HG03064 (cell line): ENCODE measurements at regions not wholly inside any gene's neighbourhood (a gene's known extent, or its start where the extent isn't known, plus 50 kb on each side); places are given as distances from the start of the nearest gene placed in this dataset.
"Not testable (repeated sequence)": the region's sequence is repeated elsewhere in the genome, so short reads cannot be mapped to it uniquely, and the experiment has no call there.

Experiments used
- ATAC-seq: cut with Tn5 transposase; IDR thresholded peaks from one replicate; pipeline ENCODE4 v1.9.1; 2021; ENCODE audit warnings: low read depth; ENCODE audit not compliant: unreplicated experiment

DNA sequence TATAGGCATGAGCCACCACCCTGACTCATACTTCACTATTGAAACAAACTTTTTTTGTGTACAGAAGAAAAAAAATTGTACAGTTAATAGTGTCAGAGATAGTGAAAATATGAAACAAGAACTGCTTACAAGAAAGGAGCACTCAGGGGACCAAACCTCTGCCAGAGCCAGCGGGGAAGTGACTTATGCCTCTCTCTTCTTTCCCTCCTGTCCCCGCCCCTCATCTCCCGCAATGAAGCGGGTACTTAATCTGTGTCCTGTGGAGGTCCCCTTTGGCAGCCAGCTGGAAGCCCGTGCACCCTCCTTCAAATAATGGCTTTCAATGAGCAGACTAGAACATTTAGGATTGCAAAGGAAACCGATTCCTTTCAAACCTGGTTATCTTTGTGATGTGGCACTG lies 51.5 kb downstream of the PPIAL4A start:
- ATAC-seq: not testable (repeated sequence)

DNA sequence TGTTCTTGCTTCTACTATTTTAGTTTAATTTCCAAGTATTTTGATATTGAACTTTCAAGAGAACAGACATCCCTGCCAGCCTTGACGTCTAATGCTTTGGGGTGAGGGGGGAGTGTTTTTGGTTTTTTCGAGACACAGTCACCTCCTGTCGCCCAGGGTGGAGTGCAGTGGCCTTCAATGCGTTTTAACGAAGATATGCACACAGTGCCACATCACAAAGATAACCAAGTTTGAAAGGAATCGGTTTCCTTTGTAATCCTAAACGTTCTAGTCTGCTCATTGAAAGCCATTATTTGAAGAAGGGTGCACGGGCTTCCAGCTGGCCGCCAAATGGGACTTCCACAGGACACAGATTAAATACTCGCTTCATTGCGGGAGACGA lies 52.3 kb downstream of the PPIAL4A start:
- ATAC-seq: not testable (repeated sequence)

DNA sequence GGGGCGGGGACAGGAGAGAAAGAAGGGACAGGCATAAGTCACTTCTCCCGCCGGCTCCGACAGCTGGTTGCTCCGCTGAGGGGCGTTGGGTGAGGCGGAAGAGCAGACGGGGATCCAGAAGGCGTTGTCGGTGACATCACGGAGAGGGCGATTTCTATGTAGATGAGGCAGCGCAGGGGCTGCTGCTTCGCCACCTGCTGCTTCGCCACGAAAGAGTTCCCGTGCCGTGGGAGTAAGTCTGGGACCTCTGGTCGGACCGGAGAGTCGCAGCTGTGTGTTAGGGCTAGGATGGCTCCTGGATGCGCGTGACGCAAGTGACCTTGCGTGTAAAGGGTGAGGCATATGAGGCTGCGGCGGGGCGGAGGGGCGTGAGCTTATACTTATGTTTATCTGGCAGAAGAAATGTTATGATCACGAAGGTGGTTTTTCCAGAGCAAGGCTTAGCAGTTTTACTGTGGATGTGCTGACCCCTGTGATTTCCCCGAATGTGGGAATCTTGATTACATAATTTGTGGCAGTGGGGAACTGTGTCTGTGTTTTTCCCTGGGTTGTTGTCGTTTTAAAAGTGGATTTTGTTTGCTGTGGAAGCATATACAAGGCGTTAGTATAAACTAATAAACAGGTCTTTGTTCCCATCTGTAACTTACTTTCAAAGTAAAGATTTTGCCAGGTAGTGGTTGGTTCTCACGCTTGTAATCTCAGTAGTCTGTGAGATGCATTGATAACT lies 52.8 kb downstream of the PPIAL4A start:
- peak; percentile 72 for ATAC-seq

DNA sequence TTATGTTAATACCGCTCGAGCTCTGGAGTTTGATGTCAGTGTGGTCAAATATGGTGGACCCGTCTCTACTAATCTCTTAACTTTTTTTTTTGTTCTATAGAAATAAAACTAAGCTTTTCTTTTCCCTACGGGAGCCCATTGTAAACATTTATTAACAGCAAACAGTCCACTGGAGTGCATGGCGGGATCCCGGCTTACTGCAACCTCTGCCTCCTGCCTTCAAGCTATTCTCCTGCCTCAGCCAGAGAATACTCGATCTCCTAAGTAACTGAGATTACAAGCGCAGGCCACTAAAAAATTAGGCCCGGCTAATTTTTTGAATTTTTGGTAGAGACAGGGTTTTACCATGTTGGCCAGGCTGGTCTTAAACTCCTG lies 53.4 kb downstream of the PPIAL4A start:
- not testable (repeated sequence) for ATAC-seq

DNA sequence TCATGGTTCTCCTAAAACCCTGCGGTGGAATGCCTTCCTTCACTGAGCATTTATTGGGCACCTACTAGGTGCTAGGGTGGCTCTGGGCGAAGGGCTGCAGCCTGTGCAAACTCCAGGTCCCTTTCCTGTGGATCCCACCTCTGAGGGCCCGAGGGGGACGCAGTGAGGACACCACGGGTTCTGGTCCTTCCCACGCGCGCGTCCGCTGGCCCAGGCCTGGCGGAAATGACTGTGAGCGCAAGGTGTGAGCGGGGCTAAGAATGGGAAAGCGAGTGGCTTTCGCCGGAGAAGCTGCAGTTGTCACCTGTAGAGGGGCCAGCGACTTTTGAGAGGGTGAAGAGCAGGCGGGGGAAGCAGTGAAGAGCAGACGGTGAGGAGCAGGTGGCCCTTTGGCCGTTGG lies 55.1 kb downstream of the PPIAL4A start:
- ATAC-seq: not testable (repeated sequence)

DNA sequence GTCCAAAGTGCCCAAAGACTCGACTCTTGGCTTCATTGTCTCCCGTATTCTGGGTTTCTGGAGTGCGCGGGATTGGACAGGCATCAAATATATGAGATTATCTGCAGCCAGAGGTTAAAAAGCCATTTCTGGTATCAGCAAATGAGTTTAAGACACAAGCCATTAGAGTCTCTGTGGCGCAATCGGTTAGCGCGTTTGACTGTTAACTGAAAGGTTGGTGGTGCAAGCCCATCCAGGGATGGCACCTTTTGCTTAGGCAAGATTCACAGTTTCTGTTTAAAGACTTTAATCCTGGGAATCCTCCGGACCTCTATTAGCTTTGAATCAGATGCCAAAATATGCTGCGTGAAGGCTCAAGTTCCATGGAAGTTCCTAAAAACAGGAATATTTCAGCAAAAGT lies 55.6 kb downstream of the PPIAL4A start:
- not testable (repeated sequence) for ATAC-seq

DNA sequence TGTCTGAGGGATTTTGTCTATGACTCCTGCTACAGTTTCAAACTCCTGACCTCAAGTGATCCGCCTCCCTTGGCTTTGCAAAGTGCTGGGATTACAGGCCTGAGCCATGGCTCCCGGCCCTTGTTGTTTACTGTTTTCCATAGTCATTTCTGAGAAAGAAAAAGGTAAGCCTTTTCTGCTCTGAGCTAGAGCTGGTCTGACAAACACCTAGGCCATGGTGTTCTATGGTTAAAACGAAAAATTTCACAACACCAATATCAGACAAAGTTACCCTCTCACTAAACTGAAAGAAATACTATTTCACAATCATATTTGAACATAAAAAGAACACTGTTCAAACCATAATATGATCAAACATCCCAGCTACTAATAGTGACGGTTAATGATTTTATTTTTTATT lies 57.5 kb downstream of the PPIAL4A start:
- not testable (repeated sequence) for ATAC-seq

DNA sequence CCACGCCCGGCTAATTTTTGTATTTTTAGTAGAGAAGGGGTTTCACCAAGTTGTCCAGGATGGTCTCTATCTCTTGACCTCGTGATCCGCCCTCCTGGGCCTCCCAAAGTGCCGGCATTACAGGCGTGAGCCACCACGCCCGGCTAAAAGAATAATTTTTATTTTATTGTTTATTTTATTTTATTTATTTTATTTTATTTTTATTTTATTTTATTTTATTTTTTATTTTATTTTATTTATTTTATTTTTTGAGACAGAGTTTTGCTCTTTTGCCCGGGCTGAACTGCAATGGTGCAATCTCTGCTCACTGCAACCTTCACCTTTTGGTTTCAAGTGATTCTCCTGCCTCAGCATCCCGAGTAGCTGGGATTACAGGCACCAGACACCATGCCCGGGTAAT lies 60.2 kb downstream of the PPIAL4A start:
- ATAC-seq: not testable (repeated sequence)

DNA sequence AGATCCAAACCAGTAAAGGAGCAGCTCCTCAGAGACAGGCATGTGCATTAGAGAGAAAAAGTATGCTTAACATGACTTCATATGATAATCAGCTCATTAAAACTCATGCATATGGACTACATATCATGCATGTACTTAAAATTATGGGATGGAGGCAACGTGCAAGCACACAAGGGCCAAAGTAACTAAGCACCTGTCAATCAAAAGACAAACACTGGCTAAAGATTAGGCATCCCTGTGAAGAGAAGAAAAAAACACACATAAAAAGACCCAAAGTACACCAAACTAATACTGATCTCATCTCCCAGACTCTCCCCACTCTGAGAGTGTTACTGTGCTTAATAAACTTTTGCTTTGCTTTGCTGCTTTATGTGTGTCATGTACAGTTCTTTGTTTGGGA lies 61.1 kb downstream of the PPIAL4A start:
- ATAC-seq: not testable (repeated sequence)

DNA sequence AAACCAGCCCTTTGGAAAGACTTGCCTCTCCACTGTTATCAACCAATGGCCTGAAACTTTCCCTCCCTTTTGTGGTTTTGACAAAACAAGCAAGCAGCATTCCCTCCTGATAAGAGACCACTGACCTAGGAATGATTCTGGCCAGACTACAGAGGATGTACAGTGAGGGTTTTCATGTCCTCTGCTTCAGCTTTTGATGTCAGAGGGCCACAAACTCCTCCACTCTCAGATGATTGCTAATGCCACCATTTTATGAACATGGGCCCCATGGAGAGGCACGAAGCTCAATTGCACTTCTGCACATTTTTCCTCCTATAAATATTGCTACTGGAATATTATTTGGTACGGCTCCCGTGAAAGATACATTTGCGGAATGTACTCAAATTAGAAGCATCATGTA lies 61.5 kb downstream of the PPIAL4A start:
- ATAC-seq: not testable (repeated sequence)

DNA sequence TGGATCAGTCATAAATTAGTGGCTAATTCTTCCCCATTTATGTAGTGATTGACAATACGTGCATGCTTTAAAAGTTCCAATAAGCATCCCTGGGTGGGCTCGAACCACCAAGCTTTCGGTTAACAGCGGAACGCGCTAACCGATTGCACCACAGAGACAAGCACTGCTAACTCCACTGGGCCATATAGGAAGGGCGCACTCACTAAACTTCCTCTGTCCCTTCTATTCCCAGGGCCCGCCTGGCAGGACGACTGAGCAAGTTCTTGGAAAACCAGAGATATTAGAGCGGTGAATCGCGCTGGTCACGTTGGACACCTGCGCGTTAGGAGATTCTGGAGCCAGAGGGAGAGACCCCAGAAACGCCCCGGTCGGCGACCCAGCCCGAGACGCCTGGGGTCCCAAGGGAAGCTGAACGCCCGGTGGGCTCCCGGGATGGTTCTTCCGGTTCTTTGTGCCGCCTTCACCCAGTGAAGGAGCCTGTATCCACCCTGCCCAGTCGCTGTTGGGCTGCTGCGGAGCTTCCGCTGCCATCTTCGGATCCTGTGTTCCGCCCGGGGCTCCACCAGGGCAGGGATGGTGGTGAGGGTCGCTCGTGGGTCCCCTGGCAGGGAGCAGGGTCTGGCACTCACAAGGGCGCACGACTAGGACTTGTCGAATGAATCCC lies 62.8 kb downstream of the PPIAL4A start:
- ATAC-seq: not testable (repeated sequence)

DNA sequence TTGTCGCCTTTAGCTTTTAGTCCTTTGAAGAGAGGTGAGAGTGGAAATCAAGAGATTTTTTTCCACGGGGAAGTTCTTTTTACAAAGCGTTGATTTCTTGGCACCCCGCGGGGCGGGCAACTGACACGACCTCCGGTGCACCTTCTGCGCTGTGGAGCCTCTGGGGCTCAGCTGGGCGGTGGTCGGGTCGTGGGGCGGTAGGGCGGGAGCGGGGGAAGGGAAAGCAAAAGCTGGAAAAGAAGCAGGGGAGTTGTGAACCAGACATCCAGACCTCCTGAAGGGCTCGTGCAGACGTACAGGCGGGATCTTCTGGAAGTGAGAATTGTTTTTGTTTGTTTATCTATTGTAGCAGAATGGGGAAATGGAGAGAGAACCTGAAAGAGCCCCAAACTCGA lies 63.3 kb downstream of the PPIAL4A start:
- not testable (repeated sequence) for ATAC-seq

DNA sequence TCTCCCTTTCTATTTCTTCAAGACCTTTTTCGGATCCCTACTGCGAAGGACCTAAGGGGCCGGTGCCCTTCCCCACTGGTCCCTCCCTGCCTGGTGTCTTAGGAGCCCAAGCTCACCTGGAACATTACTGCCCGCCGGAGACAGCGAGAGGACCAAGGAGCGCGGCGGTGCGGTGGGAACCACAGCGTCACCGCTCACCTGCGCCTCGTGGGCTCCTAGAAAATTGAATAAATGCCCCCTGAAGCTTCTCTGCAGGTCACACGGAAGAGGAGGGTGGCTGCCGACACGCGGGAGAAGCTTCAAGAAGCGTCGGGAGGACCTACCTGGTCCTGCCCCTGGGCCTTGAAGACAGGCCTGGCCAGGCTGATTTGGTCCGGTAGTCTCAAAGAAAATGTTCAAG lies 65.2 kb downstream of the PPIAL4A start:
- no peak for ATAC-seq

DNA sequence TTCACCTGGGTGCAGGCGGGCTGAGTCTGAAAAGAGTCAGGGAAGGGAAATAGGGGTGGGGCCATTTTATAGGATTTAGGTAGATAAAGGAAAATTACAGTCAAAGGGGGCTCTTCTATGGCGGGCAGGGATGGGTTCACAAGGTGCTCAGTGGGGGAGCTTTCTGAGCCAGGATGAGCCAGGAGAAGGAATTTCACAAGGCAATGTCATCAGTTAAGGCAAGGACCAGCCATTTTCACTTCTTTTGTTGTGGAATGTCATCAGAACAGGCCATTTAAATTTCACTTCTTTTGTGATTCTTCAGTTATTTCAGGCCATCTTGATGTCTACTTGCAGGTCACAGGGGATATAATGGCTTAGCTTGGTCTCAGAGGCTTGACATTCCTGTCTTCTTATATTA lies 66.4 kb downstream of the PPIAL4A start:
- not testable (repeated sequence) for ATAC-seq

DNA sequence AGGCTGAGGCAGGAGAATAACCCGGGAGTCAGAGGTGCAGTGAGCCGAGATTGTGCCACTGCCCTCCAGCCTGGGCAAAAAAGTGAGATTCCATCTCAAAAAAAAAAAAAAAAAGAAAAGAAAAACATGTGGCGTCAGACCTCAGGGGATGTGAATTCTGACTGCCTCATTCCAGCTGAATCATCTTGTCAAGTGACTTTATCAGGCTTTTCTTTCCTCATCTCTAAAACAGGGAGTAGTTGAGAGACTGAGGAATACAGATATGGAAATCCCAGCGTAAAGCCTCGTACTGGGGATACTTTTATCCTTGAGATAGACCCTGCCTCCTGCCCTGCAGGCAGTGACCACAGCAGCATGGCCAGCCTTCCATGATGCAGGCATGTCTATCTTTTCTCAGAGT lies 76.4 kb downstream of the PPIAL4A start:
- not testable (repeated sequence) for ATAC-seq

DNA sequence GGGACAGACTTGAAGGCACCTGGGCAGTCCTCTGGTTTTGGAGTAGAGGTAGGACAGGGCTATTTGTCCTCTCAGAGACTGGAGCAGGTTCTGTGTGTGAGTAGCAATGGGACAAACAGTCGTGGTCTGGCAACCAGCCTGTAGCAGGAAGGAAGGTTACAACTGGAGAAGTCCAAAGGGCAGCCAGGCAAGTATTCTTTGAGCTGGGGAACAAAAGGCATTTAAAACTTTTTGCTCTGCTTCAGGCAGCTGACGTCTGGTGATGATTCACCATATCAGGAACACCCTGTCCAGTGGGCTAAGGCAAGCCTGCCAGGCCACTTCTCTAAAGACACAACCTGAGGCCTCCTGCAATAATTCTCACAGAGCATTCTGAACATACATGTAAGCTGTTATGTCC lies 83.3 kb downstream of the PPIAL4A start:
- ATAC-seq: not testable (repeated sequence)

DNA sequence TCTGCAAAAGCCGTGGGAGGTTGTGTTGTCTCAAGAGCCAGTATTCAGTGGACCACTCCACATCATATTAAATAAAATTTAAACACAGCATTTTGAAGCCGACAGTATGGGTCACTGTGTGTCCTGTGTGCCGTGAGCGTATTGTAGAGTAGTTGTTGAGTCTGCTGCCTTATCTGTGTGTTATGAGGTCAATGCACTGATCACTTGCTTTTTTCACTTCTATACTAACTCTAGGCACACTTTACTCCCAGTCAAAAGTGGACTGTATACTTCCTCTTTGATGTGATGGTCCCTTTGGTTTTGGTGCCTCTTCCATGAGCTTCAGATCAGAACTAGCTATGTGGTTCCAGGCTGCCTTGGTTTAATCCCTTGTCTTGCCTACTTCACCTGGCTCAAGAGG lies 84.3 kb downstream of the PPIAL4A start:
- ATAC-seq: not testable (repeated sequence)

DNA sequence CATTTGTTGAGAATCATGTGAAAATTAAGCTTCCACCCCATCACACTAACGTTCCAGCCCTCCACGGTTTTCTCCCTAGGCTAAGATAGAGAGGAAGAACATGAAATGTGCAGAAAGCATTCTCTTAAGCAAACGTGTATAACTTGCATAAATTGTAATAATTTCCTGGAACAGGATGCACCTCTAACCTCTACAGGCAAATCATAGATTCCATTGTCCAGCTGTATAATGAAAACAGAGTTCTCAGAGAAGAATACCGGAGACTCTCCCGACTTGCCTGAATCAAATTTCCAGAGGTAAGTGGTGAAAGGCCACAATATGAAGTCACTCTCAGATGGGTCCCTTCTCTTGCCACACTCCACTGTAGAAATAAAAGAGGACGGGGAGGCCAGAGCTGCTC lies 87.7 kb downstream of the PPIAL4A start:
- not testable (repeated sequence) for ATAC-seq

DNA sequence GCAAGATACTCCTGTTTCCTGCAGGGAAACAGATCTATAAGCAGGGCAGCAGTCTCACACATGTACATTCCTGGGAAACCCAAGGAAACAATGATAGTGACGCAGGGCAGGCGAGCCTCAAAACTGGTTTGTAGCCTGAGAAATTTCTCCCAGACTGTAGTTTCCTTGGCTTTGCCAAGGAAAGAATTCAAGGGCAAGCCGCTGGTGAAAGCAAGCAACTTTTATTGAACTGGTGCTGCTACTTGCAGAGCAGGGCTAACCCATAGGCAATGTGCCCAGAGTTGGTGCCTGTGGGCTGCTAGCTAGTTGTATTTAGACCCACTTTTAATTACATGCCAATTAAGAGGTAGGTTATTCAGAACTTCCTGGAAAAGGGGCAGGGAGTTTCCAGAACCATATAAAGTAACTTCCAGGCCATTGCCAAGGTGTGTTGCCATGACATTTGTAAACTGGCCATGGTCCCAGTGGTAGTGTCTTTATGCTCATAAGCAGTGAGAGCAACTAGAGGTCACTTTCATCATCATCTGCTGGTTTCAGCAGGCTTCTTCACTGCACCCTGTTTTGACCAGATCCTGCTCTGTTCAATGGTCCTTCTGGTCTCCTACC lies 92.0 kb downstream of the PPIAL4A start:
- not testable (repeated sequence) for ATAC-seq

DNA sequence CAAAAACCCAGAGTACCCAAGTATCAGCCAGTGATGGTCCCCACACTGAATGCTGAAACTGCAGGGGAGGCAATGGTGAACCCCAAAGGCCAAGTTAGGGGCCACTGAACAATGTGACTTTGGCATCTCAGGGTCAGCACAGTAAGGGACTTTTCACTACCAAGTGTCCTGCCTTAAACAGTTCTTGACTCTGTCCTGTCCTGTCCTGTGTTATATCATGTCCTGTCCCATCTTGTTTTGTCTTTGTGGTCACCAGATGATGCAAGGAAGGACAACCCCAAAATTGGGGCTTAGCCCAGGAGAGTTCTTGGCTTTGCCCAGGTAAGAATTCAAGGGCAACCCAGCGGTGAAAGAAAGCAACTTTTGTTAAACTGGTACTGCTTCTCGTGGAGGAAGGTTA lies 105.0 kb downstream of the PPIAL4A start:
- ATAC-seq: not testable (repeated sequence)

DNA sequence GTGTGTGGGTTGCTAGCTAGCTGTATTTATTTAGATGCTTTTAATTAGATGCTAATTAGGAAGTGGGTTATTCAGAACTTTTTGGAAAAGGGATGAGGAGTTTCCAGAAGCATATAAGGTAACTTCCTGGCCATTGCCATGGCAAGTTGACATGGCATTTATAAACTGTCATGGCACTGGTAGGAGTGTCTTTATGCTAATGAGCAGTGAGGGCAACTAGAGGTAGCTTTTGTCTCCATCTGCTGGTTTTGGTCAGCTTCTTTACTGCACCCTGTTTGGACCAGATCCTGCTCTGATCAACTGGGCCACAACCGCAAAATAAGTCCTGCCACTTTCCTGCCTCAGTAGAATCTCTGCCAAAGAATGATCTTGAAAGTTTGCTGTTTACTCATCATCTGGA lies 105.5 kb downstream of the PPIAL4A start:
- not testable (repeated sequence) for ATAC-seq
